Peyer's patch (tissue), 4 donors: ENCODE measurements at regions not wholly inside any gene's neighbourhood (a gene's known extent, or its start where the extent isn't known, plus 50 kb on each side); places are given as distances from the start of the nearest gene placed in this dataset.

Experiments used
- DNase-seq, 3 donors: peaks; one replicate each; pipeline ENCODE4 v3.0.0-alpha.2; 2017 to 2019
- H3K27ac ChIP-seq, 4 donors: fragments of 200-600 bp; sonication (generic); one replicate each; pipeline ENCODE4 v1.5.1; 2016 to 2019
- H3K27me3 ChIP-seq, 2 donors: fragments of 200-600 bp; sonication (generic); one replicate each; pipeline ENCODE4 v1.5.1; 2019
- H3K36me3 ChIP-seq, 3 donors: fragments of 200-600 bp; sonication (generic); one replicate each; pipeline ENCODE4 v1.5.1; 2016 to 2019
- H3K4me1 ChIP-seq, 4 donors: fragments of 200-600 bp; sonication (generic); one replicate each; pipeline ENCODE4 v1.5.1; 2016 to 2019
- H3K4me3 ChIP-seq, 4 donors: fragments of 200-600 bp; sonication (generic); 1 replicate in 3 of 4; 2 replicates in 1 of 4; pipeline ENCODE4 v1.5.1; 2016 to 2019; ENCODE audit warnings: mild to moderate bottlenecking in 1 of 4
- H3K9me3 ChIP-seq, 4 donors: fragments of 200-600 bp; sonication (generic); one replicate each; pipeline ENCODE4 v1.5.1; 2016 to 2019; ENCODE audit warnings: mild to moderate bottlenecking in 1 of 4
- POLR2A ChIP-seq, 2 donors: fragments of 450-650 bp; IDR thresholded peaks; one replicate each; pipeline ENCODE4 v1.5.1; 2017; ENCODE audit warnings: antibody characterized with exemption in 2 of 2, mild to moderate bottlenecking in 2 of 2, moderate library complexity in 2 of 2
- TF ChIP-seq, protein P1 (sequence below), 6 experiments: fragments of 450-650 bp in 4 of 6; fragments of 200-600 bp in 2 of 6; sonication (generic) in 1 of 6; IDR thresholded peaks; one replicate each; pipeline ENCODE4 v1.5.1; 2017 to 2019; ENCODE audit warnings: antibody characterized with exemption in 6 of 6, mild to moderate bottlenecking in 3 of 6, moderate library complexity in 1 of 6

DNA sequence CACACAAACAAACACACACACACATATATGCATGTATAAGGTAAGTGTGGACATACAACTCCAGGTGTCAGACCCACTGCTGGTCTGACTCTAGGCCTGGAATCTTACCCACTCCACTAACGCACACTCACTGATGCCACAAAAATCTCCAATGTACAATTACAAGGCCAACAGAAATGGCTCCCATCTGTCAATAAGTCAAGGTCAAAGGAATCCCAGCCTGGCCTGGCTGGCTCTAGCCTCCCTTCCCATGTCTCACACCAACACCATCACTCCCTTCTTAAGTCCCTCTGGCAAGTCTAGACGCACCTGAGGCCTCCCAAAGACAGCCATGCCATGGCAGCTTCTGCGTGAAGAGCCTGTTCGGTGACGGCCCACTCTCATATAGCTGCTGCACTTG lies 99.2 kb upstream of the CDYL2 start:
- TF ChIP-seq, protein P1, sequence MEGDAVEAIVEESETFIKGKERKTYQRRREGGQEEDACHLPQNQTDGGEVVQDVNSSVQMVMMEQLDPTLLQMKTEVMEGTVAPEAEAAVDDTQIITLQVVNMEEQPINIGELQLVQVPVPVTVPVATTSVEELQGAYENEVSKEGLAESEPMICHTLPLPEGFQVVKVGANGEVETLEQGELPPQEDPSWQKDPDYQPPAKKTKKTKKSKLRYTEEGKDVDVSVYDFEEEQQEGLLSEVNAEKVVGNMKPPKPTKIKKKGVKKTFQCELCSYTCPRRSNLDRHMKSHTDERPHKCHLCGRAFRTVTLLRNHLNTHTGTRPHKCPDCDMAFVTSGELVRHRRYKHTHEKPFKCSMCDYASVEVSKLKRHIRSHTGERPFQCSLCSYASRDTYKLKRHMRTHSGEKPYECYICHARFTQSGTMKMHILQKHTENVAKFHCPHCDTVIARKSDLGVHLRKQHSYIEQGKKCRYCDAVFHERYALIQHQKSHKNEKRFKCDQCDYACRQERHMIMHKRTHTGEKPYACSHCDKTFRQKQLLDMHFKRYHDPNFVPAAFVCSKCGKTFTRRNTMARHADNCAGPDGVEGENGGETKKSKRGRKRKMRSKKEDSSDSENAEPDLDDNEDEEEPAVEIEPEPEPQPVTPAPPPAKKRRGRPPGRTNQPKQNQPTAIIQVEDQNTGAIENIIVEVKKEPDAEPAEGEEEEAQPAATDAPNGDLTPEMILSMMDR (IDR thresholded peaks at IDR 0.05): no peak
- TF ChIP-seq POLR2A (IDR thresholded peaks at IDR 0.05): no peak
- Histone ChIP-seq H3K27me3 (no peaks in the 10 kb centered on the region), H3K4me1 (no peaks in the 10 kb centered on the region), H3K27ac (no peak overlapping the region), H3K36me3 (no peaks in the 10 kb centered on the region), H3K4me3 (no peak overlapping the region), H3K9me3 (no peaks in the 10 kb centered on the region)
- no peak for DNase-seq

DNA sequence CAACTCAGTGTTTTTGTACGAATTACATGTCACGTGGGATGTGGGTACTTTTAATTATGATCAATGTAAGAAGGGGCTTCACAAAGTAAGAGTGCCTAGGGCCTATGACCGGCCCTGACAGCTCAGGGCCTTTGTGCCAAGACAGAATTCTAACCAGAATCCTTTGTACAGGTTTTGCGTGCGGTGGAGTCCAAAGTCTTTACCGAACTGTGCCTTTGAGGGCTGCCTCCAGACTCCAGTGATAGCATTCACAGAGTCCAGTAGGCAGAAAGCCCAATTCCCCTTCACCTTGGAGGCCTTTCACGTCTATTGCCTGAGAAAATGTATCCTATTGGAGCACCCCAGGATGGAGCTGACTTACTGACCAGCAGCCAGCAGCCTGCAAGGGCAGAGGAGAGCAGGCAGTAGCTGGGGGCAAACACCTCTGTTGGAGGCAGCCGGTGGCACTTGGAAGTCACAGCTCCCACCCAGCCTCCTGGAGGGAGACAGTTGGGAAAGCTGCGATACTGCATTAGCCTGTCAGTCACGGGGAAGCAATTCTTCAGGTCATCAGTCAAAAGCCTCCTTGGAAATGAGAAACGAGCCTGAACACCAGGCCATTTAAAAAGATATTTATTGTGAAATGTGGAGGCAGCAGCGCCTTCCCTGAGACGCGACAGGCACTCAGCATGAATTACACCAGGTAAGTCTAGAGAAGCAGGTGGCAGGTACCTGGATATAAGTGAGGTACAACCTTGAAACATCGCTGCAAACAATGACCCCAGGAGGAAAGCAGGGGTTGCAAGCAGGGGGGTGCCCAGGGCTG lies 98.1 kb upstream of the CDYL2 start:
- Histone ChIP-seq H3K4me3 (no peak overlapping the region), H3K9me3 (no peaks in the 10 kb centered on the region), H3K27me3 (no peaks in the 10 kb centered on the region), H3K27ac (no peak overlapping the region), H3K36me3 (no peaks in the 10 kb centered on the region), H3K4me1 (no peaks in the 10 kb centered on the region)
- TF ChIP-seq, protein P1 (IDR thresholded peaks at IDR 0.05): no peak
- TF ChIP-seq POLR2A (IDR thresholded peaks at IDR 0.05): no peak
- DNase-seq: no peak

DNA sequence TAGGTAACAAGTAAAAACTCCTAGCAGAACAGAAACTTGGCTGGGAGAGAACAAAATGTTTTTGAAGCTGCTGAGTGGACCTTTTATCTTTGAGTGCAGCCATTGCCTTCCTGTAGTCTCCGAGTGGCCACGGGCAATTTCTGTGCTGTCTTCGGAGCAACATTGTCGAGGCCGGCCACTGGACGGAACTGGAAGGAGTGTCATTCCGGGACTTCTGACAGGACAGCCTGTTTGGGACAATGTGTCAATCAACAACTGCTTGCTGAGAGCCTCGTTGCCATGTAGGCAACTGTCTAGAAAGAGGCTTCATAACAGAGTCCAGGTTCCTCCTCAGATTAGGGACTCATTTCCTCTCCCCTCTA lies 96.2 kb upstream of the CDYL2 start:
- TF ChIP-seq, protein P1 (IDR thresholded peaks at IDR 0.05): no peak
- TF ChIP-seq POLR2A (IDR thresholded peaks at IDR 0.05): no peak
- Histone ChIP-seq H3K9me3 (no peaks in the 10 kb centered on the region), H3K4me3 (no peak overlapping the region), H3K27ac (peak overlapping the region in 1 of 4 donors; percentile 10), H3K27me3 (no peaks in the 10 kb centered on the region), H3K36me3 (no peaks in the 10 kb centered on the region), H3K4me1 (no peaks in the 10 kb centered on the region)
- no peak for DNase-seq

DNA sequence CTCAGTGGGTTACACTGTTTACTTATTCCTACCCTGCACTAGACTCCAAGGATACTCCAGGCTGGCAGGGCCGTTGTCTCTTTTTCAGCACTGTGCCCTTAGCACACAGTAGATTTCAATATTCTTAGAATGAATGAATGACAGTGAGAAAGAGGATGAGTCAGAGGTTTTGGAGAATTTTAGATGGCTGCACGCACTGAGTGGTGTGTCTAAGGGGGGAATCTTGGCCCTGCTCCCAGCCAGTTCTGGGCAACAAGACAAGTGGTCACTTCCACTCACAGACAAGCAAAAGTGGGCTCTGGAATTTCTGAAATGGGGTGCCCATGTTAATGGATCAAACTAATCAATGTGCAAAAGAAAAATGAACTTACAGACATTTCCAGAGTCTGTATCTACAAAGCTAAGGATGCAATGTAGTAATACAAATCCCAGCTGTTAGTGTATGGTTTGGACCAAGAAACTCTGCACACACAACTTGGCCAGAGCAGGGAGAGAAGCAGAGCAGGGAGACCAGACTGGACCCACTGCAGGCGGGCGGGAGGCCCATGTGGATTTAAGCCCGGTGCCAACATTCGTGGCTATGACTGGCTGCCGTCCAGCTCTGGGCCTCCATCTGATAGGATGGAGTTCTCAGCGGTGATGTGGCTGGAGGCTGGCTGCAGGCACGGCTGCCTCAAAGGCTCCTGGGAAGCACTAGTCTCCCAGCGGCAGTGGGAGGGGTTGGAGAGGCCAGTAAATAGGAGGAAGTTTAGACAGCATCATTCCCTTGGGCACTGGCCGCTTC lies 95.6 kb upstream of the CDYL2 start:
- peak overlapping the region in 1 of 4 donors; percentile 10 for H3K27ac ChIP-seq
- no peaks in the 10 kb centered on the region for H3K27me3 ChIP-seq
- no peak for TF ChIP-seq POLR2A (IDR thresholded peaks at IDR 0.05)
- TF ChIP-seq, protein P1 (IDR thresholded peaks at IDR 0.05): no peak
- DNase-seq: peak; percentile 20 to 63 (median 59)
- H3K9me3 ChIP-seq: no peaks in the 10 kb centered on the region
- H3K36me3 ChIP-seq: no peaks in the 10 kb centered on the region
- no peak overlapping the region for H3K4me3 ChIP-seq
- H3K4me1 ChIP-seq: no peaks in the 10 kb centered on the region

DNA sequence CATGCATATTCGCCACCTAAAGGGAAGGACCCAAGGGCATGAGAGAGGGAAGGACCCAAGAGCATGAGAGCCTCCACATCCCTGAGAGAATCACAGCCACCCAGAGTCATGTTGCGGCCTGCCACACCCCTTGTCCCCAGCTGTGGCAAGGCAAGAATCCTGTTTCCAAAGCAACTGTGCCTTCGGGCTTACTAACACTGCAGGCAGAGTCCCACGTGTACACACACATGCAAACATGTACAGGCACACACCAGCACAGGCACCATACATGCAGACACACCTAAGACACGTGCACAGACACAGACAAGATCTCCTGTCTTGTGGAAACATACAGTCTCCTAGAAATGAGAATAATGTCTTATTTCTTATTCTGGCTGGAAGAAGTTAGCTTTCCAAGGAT lies 92.4 kb upstream of the CDYL2 start:
- Histone ChIP-seq H3K4me1 (no peaks in the 10 kb centered on the region), H3K27me3 (no peaks in the 10 kb centered on the region), H3K4me3 (no peak overlapping the region), H3K9me3 (no peaks in the 10 kb centered on the region), H3K36me3 (no peaks in the 10 kb centered on the region), H3K27ac (no peak overlapping the region)
- TF ChIP-seq, protein P1 (IDR thresholded peaks at IDR 0.05): no peak
- TF ChIP-seq POLR2A (IDR thresholded peaks at IDR 0.05): no peak
- DNase-seq: no peak
